ENCODE measurements at regions not wholly inside any gene's neighbourhood (a gene's known extent, or its start where the extent isn't known, plus 50 kb on each side); places are given as distances from the start of the nearest gene placed in this dataset.
A peak's percentile ranks its signal among the peaks of the same experiment; 100 is the strongest.

DNA sequence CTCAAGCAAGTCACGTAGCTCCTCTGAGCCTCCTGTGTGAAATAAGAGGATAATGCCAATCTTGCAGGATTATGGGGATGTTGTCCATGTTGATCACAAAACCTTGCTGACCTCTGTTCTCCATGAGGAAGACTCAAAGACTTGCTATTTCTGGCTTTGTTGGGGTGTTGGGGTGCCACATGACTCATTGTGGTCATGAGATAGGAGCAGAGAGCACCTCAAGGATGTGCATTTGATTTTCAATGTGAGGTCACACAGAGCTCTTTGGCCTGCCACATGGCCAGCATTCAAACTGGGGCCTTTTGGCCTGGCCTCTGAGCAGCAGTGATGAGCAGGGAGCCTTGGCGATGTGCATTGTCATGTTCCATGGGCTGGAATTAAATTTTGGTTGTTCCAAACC, 380.3 kb downstream of the GADD45G start:
- H3K27me3 ChIP-seq (ENCODE audit: control insufficient read depth, insufficient read depth, low read length): 0 out of 2 replicates have a peak, but pooled peaks cover 2% of the 10 kb centered on the region
- no peaks in the 10 kb centered on the region for H3K36me3 ChIP-seq (ENCODE audit: control insufficient read depth, insufficient read depth, low read length)
- no peak overlapping the region for H3K9ac ChIP-seq (ENCODE audit: low read length)
- H3K27ac ChIP-seq (ENCODE audit: low read depth, low read length): no peak overlapping the region
- no peaks in the 10 kb centered on the region for H3K4me1 ChIP-seq (ENCODE audit: control insufficient read depth, insufficient read depth, low read length)
- peaks cover 5% of the 10 kb centered on the region for H3K9me3 ChIP-seq (ENCODE audit: control insufficient read depth, insufficient read depth, low read depth, low read length)
- no peak overlapping the region for H3K4me3 ChIP-seq (ENCODE audit: low read depth, low read length)

- H3K27me3 ChIP-seq (ENCODE audit: control insufficient read depth, insufficient read depth, low read length): 0 out of 2 replicates have a peak, but pooled peaks cover 2% of the 10 kb centered on the region
- H3K4me1 ChIP-seq (ENCODE audit: control insufficient read depth, insufficient read depth, low read length): no peaks in the 10 kb centered on the region
- no peak overlapping the region for H3K4me3 ChIP-seq (ENCODE audit: low read depth, low read length)
- peaks cover 11% of the 10 kb centered on the region for H3K9me3 ChIP-seq (ENCODE audit: control insufficient read depth, insufficient read depth, low read depth, low read length)
- H3K36me3 ChIP-seq (ENCODE audit: control insufficient read depth, insufficient read depth, low read length): no peaks in the 10 kb centered on the region
- no peak overlapping the region for H3K27ac ChIP-seq (ENCODE audit: low read depth, low read length)
- no peak overlapping the region for H3K9ac ChIP-seq (ENCODE audit: low read length)
These were observed 381.4 kb downstream of the GADD45G start for GRCh38 chr9:89986190-89986589.

- H3K9me3 ChIP-seq (ENCODE audit: control insufficient read depth, insufficient read depth, low read depth, low read length): peaks cover 11% of the 10 kb centered on the region
- no peaks in the 10 kb centered on the region for H3K27me3 ChIP-seq (ENCODE audit: control insufficient read depth, insufficient read depth, low read length)
- H3K4me3 ChIP-seq (ENCODE audit: low read depth, low read length): no peak overlapping the region
- peaks cover 7% of the 10 kb centered on the region; the same call in 1 of the 2 replicates for H3K4me1 ChIP-seq (ENCODE audit: control insufficient read depth, insufficient read depth, low read length)
- H3K36me3 ChIP-seq (ENCODE audit: control insufficient read depth, insufficient read depth, low read length): no peaks in the 10 kb centered on the region
- no peak overlapping the region for H3K27ac ChIP-seq (ENCODE audit: low read depth, low read length)
- H3K9ac ChIP-seq (ENCODE audit: low read length): no peak overlapping the region
These were observed 383.6 kb downstream of the GADD45G start for GRCh38 chr9:89988458-89988857.

GRCh38 chr9:89991204-89991790, 386.5 kb downstream of the GADD45G start:
- H3K9ac ChIP-seq (ENCODE audit: low read length): no peak overlapping the region
- no peak overlapping the region for H3K4me3 ChIP-seq (ENCODE audit: low read depth, low read length)
- no peaks in the 10 kb centered on the region for H3K36me3 ChIP-seq (ENCODE audit: control insufficient read depth, insufficient read depth, low read length)
- no peak overlapping the region for H3K27ac ChIP-seq (ENCODE audit: low read depth, low read length)
- H3K9me3 ChIP-seq (ENCODE audit: control insufficient read depth, insufficient read depth, low read depth, low read length): peaks cover 11% of the 10 kb centered on the region
- H3K4me1 ChIP-seq (ENCODE audit: control insufficient read depth, insufficient read depth, low read length): peaks cover 31% of the 10 kb centered on the region
- no peaks in the 10 kb centered on the region for H3K27me3 ChIP-seq (ENCODE audit: control insufficient read depth, insufficient read depth, low read length)

DNA sequence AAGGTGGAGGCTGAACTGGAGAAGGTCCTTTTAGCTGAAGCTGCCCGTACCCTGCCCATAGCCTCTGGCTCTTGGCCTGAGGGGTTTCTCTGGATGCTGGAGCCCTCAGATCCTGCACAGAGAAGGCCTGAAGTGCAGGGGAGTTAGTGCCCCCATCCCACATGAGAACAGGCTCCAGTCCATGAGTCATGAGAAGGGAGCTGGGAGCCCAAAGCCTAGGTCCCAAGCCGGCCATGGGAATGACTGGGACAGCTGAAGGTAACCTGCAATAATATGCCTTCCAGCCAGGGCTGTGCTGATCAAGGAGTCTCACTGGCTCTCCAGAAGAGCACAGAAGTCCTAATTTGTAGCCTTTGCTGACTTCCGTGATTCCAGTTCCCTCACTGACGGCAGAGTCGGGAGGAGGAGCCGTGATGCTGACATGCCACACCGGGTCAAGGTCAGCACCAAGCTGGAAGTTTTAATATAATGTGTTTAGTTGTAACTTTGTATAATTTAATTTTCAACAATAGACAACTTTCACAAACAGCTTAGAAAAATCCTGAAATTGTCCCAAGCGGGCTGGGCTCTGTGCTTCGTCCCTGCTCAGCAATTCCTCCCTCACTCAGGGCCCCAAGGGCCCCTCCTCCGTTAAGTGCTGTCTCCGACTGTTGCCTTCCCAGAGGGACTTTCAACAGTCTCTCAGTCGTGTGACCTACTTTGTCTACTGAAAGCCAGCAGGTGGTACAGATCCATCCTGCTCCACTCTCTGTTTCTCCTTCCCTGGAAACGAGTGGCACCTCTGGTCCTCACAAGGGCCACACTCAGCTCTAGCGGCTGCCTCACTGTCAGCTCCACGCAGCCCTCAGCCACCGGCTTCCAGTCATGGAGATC, 387.8 kb downstream of the GADD45G start:
- peaks cover 31% of the 10 kb centered on the region for H3K4me1 ChIP-seq (ENCODE audit: control insufficient read depth, insufficient read depth, low read length)
- H3K27me3 ChIP-seq (ENCODE audit: control insufficient read depth, insufficient read depth, low read length): no peaks in the 10 kb centered on the region
- H3K9me3 ChIP-seq (ENCODE audit: control insufficient read depth, insufficient read depth, low read depth, low read length): peaks cover 11% of the 10 kb centered on the region
- H3K9ac ChIP-seq (ENCODE audit: low read length): no peak overlapping the region
- H3K36me3 ChIP-seq (ENCODE audit: control insufficient read depth, insufficient read depth, low read length): no peaks in the 10 kb centered on the region
- no peak overlapping the region for H3K4me3 ChIP-seq (ENCODE audit: low read depth, low read length)
- no peak overlapping the region for H3K27ac ChIP-seq (ENCODE audit: low read depth, low read length)

DNA sequence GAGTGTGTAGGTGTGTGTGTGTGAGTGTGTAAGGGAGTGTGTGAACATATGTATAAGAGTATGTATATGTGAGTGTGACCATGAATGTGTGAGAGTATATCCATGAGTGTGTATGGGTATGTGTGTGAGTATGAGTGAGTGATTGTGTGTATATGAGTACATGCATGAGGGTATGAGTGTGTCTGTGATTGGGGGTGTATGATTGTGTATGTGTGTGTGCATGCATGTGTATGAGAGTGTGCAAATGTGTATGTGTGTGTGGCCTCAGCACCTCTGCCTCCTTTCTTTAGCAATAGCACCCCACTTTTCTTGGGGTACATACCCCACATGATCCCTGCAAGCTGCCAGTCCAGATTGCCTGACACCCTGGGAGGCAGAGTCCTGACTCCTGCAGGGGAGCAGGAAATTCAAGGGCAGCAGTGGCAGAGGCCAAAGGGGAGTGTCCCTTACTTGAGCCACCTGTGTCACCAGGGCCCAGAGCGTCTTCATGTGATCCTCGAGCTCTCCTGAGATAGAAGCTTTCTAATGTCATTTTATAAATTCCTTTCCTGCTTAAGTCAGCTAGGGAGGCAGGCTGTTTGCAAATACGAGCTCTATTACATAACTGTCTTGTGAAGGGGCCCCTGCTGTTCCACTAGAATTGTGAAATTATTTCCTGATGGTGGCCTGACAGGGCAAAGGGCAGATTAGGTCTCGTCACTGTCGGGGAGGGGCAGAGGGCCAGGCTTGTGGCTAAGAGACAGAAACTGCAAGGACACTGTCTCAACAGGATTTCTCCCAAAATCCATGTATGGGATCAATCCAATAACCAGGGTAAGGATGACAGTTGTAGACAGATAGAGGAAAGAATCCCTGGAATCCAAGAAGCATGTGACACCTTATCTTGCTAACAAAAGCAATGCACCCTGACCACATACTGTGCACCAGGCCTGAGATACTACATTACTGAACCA, 389.1 kb downstream of the GADD45G start:
- no peaks in the 10 kb centered on the region for H3K27me3 ChIP-seq (ENCODE audit: control insufficient read depth, insufficient read depth, low read length)
- peaks cover 31% of the 10 kb centered on the region for H3K4me1 ChIP-seq (ENCODE audit: control insufficient read depth, insufficient read depth, low read length)
- no peak overlapping the region for H3K27ac ChIP-seq (ENCODE audit: low read depth, low read length)

DNA sequence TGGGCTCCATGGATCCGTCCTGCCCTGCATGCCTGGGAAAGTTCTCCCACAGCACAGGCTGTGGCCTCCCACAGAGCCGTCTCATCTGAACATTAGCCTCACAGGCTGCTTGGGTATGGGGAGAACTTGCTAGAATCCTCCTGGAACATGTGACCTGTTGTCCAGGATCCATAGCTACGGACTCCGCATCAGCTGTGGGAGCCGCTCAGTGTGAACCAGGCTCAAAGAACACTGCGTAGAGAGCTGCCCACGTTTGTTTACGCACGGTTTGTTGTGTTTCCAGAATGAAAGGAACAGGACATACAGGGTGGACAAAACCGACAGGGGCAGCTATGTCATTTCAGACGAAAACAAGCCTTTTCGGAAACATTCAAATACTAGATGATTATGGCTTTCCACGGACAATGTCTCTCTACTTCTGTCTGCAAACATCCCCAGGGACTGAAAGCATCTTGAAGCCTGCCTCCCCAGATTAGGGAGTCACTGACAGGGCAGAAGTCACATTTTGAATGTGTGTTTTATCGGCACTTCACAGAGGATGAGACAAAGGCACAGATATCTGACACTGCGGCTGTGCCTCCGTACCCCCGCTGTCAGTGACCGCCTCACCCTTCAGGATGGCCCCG, 390.3 kb downstream of the GADD45G start:
- Histone ChIP-seq H3K27ac (ENCODE audit: low read depth, low read length) (no peak overlapping the region), H3K4me1 (ENCODE audit: control insufficient read depth, insufficient read depth, low read length) (peaks cover 37% of the 10 kb centered on the region)

More for the DNA sequence above, 389.1 kb downstream of the GADD45G start:
- Histone ChIP-seq H3K36me3 (ENCODE audit: control insufficient read depth, insufficient read depth, low read length) (no peaks in the 10 kb centered on the region), H3K9me3 (ENCODE audit: control insufficient read depth, insufficient read depth, low read depth, low read length) (peaks cover 11% of the 10 kb centered on the region), H3K4me3 (ENCODE audit: low read depth, low read length) (no peak overlapping the region), H3K9ac (ENCODE audit: low read length) (no peak overlapping the region)

DNA sequence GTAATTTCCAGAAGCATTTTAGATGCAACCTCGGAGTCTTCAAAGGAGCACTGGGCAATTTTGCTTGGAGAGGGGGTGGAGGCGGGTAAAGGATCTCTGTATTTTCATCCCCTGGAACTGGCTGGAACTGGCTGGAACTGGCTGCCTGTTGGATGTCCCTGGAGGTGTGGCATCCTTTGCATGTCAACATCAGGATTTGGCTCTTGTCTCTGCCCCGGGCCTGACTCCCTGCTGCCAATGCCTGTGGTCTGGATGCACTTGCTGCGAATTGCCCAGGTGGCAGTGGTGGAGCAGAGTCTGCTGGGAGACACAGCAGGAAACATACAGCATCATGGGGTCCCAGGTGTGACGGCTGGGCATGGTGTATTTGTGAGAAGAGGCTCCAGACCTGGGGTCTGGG, 391.3 kb downstream of the GADD45G start:
- Histone ChIP-seq H3K4me3 (ENCODE audit: low read depth, low read length) (no peak overlapping the region), H3K4me1 (ENCODE audit: control insufficient read depth, insufficient read depth, low read length) (peaks cover 42% of the 10 kb centered on the region), H3K27ac (ENCODE audit: low read depth, low read length) (no peak overlapping the region), H3K36me3 (ENCODE audit: control insufficient read depth, insufficient read depth, low read length) (no peaks in the 10 kb centered on the region), H3K9me3 (ENCODE audit: control insufficient read depth, insufficient read depth, low read depth, low read length) (no peaks in the 10 kb centered on the region), H3K27me3 (ENCODE audit: control insufficient read depth, insufficient read depth, low read length) (no peaks in the 10 kb centered on the region), H3K9ac (ENCODE audit: low read length) (no peak overlapping the region)

More for the DNA sequence above, 390.3 kb downstream of the GADD45G start:
- H3K4me3 ChIP-seq (ENCODE audit: low read depth, low read length): peak overlapping the region; percentile 6; the same call in 1 of the 2 replicates
- H3K27me3 ChIP-seq (ENCODE audit: control insufficient read depth, insufficient read depth, low read length): no peaks in the 10 kb centered on the region
- peaks cover 6% of the 10 kb centered on the region for H3K9me3 ChIP-seq (ENCODE audit: control insufficient read depth, insufficient read depth, low read depth, low read length)
- H3K9ac ChIP-seq (ENCODE audit: low read length): no peak overlapping the region
- no peaks in the 10 kb centered on the region for H3K36me3 ChIP-seq (ENCODE audit: control insufficient read depth, insufficient read depth, low read length)

- no peak overlapping the region for H3K4me3 ChIP-seq (ENCODE audit: low read depth, low read length)
- H3K4me1 ChIP-seq (ENCODE audit: control insufficient read depth, insufficient read depth, low read length): peaks cover 42% of the 10 kb centered on the region
- no peak overlapping the region for H3K27ac ChIP-seq (ENCODE audit: low read depth, low read length)
- no peaks in the 10 kb centered on the region for H3K36me3 ChIP-seq (ENCODE audit: control insufficient read depth, insufficient read depth, low read length)
- no peak overlapping the region for H3K9ac ChIP-seq (ENCODE audit: low read length)
- H3K27me3 ChIP-seq (ENCODE audit: control insufficient read depth, insufficient read depth, low read length): no peaks in the 10 kb centered on the region
- no peaks in the 10 kb centered on the region for H3K9me3 ChIP-seq (ENCODE audit: control insufficient read depth, insufficient read depth, low read depth, low read length)
These were observed 392.0 kb downstream of the GADD45G start for GRCh38 chr9:89996773-89997172.

DNA sequence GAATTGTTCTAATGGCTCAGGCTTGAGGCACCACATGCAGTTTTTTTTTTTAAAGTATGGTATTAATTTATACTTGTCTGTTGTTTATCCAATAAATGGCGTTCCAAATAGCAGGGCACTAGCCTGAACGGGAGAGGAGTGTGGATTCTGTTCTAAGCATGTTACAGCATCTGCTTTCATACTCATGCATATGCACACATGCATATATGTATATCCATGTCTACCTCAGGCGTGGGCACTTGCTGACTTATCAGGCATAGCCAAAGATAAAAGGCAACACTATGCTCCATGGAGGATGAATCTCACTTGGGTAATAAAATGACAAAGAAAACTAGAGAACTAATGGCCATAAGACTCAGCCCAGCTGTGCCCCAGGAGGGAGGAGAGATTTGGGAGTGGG, 393.8 kb downstream of the GADD45G start:
- no peaks in the 10 kb centered on the region for H3K27me3 ChIP-seq (ENCODE audit: control insufficient read depth, insufficient read depth, low read length)
- H3K4me1 ChIP-seq (ENCODE audit: control insufficient read depth, insufficient read depth, low read length): peaks cover 41% of the 10 kb centered on the region
- H3K9me3 ChIP-seq (ENCODE audit: control insufficient read depth, insufficient read depth, low read depth, low read length): no peaks in the 10 kb centered on the region
- no peaks in the 10 kb centered on the region for H3K36me3 ChIP-seq (ENCODE audit: control insufficient read depth, insufficient read depth, low read length)
- no peak overlapping the region for H3K4me3 ChIP-seq (ENCODE audit: low read depth, low read length)
- H3K27ac ChIP-seq (ENCODE audit: low read depth, low read length): no peak overlapping the region
- H3K9ac ChIP-seq (ENCODE audit: low read length): no peak overlapping the region

Data from HUES6 (cell line).